Endodermal cell (in vitro differentiated cells): ENCODE measurements at regions not wholly inside any gene's neighbourhood (a gene's known extent, or its start where the extent isn't known, plus 50 kb on each side); places are given as distances from the start of the nearest gene placed in this dataset.

Experiments used
- DNase-seq: peaks from one replicate; pipeline ENCODE4 v3.0.0-alpha.2; 2017
- H3K27ac ChIP-seq: 2 replicates; pipeline ENCODE4 v1.5.1; 2013; ENCODE audit warnings: mild to moderate bottlenecking, low read depth, low read length, moderate library complexity
- H3K27me3 ChIP-seq: 2 replicates; pipeline ENCODE4 v1.6.1; 2013; ENCODE audit warnings: mild to moderate bottlenecking, low read length, moderate library complexity; ENCODE audit not compliant: insufficient read depth, control insufficient read depth, poor library complexity, severe bottlenecking
- H3K36me3 ChIP-seq: 2 replicates; pipeline ENCODE4 v1.7.0; 2013; ENCODE audit warnings: mild to moderate bottlenecking, low read length, moderate library complexity; ENCODE audit not compliant: control insufficient read depth, insufficient read depth
- H3K4me1 ChIP-seq: one replicate; pipeline ENCODE4 v1.7.0; 2013; ENCODE audit warnings: low read length; ENCODE audit not compliant: control insufficient read depth, insufficient read depth
- H3K4me3 ChIP-seq: 2 replicates; pipeline ENCODE4 v1.5.1; 2013; ENCODE audit warnings: mild to moderate bottlenecking, low read length, moderate library complexity
- H3K9ac ChIP-seq: 2 replicates; pipeline ENCODE4 v1.6.1; 2013; ENCODE audit warnings: mild to moderate bottlenecking, low read length, moderate library complexity; ENCODE audit not compliant: poor library complexity, severe bottlenecking; ENCODE audit errors: extremely low read depth
- H3K9me3 ChIP-seq: 2 replicates; pipeline ENCODE4 v1.6.1; 2013; ENCODE audit warnings: mild to moderate bottlenecking, low read length, moderate library complexity; ENCODE audit not compliant: control insufficient read depth
- H3K27ac Mint-ChIP-seq: 2 replicates; pipeline ENCODE4 v1.8.0; 2020; ENCODE audit warnings: mixed read lengths
- H3K27me3 Mint-ChIP-seq: 2 replicates; pipeline ENCODE4 v1.8.0; 2021; ENCODE audit warnings: mild to moderate bottlenecking, mixed read lengths; ENCODE audit not compliant: insufficient read depth
- H3K36me3 Mint-ChIP-seq: 2 replicates; pipeline ENCODE4 v1.8.0; 2020; ENCODE audit warnings: low read depth, mixed read lengths
- H3K4me1 Mint-ChIP-seq: 2 replicates; pipeline ENCODE4 v1.8.0; 2020; ENCODE audit warnings: mixed read lengths
- H3K4me3 Mint-ChIP-seq: 2 replicates; pipeline ENCODE4 v1.8.0; 2020; ENCODE audit warnings: mild to moderate bottlenecking, moderate library complexity, mixed read lengths
- H3K9me3 Mint-ChIP-seq: 2 replicates; pipeline ENCODE4 v1.8.0; 2020; ENCODE audit warnings: mild to moderate bottlenecking, mixed read lengths
- WGBS, 2 experiments: methylation state at CpG; one replicate each; pipeline versions ENCODE4 v1.1.5 to v1.1.7; 2013; ENCODE audit warnings: missing lambda C conversion rate in 2 of 2, mixed read lengths in 1 of 2; ENCODE audit not compliant: insufficient coverage in 1 of 2, insufficient read length in 1 of 2; 5-methylcytosine and 5-hydroxymethylcytosine counted together
- TF ChIP-seq, protein P1 (sequence below): fragments of 200-600 bp; sonication (generic); conservative IDR thresholded peaks from 2 replicates; pipeline ENCODE4 v1.5.0; 2021; ENCODE audit warnings: antibody characterized with exemption, mild to moderate bottlenecking

DNA sequence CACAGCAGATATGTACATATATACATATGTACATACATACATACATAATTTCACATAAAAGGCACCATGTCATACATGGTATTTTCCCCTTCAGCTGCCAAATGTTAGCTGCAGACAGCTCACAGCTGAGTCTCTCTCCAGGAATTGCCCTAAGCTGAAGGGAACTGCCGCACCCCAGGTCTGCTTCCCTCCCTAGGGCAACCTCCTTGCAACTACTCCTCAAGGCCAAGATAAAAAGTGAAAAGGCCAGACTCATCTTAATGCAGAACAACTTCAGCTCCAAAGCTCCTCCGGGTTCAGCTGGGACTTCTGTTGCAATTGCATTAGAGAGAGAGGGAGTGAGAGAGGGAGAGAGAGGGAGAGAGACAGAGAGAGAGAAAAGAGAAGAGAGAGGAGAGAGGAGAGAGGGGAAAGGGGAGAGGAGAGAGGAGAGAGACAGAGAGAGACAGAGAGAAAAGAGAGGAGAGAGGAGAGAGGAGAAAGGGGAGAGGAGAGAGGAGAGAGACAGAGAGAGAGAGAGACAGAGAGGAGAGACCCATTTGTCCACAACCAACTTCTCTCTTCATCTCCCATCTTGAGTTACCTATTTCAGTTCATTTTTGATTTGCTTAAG is 143.4 kb upstream of the HES1 start:
- TF ChIP-seq, protein P1, sequence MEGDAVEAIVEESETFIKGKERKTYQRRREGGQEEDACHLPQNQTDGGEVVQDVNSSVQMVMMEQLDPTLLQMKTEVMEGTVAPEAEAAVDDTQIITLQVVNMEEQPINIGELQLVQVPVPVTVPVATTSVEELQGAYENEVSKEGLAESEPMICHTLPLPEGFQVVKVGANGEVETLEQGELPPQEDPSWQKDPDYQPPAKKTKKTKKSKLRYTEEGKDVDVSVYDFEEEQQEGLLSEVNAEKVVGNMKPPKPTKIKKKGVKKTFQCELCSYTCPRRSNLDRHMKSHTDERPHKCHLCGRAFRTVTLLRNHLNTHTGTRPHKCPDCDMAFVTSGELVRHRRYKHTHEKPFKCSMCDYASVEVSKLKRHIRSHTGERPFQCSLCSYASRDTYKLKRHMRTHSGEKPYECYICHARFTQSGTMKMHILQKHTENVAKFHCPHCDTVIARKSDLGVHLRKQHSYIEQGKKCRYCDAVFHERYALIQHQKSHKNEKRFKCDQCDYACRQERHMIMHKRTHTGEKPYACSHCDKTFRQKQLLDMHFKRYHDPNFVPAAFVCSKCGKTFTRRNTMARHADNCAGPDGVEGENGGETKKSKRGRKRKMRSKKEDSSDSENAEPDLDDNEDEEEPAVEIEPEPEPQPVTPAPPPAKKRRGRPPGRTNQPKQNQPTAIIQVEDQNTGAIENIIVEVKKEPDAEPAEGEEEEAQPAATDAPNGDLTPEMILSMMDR, result no peak
- Mint-ChIP-seq H3K27ac (no peak overlapping the region), H3K36me3 (no peaks in the 10 kb centered on the region), H3K9me3 (peaks cover 7% of the 10 kb centered on the region), H3K4me3 (no peak overlapping the region), H3K27me3 (peaks cover 23% of the 10 kb centered on the region), H3K4me1 (peaks cover 43% of the 10 kb centered on the region)
- Histone ChIP-seq H3K4me3 (no peak overlapping the region), H3K9me3 (peaks cover 6% of the 10 kb centered on the region), H3K27ac (no peak overlapping the region), H3K36me3 (no peaks in the 10 kb centered on the region), H3K27me3 (peaks cover 8% of the 10 kb centered on the region), H3K9ac (no peak overlapping the region), H3K4me1 (peaks cover 3% of the 10 kb centered on the region)
- peak; percentile 26 for DNase-seq
- WGBS, 2 experiments, result 74 to 100% methylated on average over 1 to 2 of the region's 2 CpGs

DNA sequence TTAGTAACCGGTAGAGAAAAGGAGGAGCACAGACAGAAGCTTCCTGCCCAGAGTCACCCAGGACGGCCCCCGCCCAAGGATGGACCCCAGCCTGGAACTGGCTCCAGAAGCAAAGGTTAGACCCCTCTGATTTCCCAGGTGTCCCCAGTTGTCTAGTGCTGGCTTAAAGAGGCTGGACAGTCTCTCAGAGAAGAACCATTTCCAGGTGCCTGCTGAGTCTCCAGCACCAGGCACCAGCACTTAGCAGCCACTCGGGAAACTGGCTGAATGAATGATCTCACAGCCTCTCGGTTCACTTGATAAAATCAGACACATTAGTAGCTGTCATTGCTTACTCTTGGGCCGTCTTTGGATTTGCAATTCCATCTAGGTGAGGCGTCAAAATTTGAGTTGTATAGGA is 139.7 kb upstream of the HES1 start:
- Mint-ChIP-seq H3K36me3 (no peaks in the 10 kb centered on the region), H3K27ac (no peak overlapping the region), H3K4me3 (no peak overlapping the region), H3K9me3 (no peaks in the 10 kb centered on the region), H3K27me3 (peaks cover 39% of the 10 kb centered on the region), H3K4me1 (peaks cover 56% of the 10 kb centered on the region)
- TF ChIP-seq, protein P1, result no peak
- Histone ChIP-seq H3K27ac (no peak overlapping the region), H3K9me3 (no peaks in the 10 kb centered on the region), H3K9ac (no peak overlapping the region), H3K4me3 (no peak overlapping the region), H3K27me3 (peaks cover 20% of the 10 kb centered on the region), H3K4me1 (peaks cover 3% of the 10 kb centered on the region), H3K36me3 (no peaks in the 10 kb centered on the region)
- DNase-seq, result peak; percentile 75
- WGBS, 2 experiments, result 26 to 41% methylated on average over 5 to 7 of the region's 7 CpGs

DNA sequence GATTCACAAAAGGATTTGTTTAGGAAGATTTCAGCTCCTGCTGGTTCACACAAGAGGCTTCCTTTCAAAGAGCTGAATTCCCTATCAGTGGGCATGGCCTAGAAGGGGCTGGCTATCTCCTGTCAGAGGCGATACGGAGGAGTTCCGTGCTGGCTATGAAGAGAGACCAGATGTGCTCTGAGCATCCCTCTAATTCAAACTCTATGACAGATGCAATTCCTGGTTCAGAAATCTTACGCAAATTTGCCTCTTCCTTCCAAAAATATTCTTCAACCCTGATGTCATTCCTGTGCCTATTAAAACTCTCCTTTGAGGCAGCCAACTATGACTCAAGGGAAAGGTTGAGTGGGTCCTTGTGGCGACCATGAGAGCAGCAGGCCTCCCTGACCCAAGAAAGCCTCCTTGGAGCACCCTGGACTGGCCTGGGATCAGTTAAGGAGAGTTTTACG is 139.3 kb upstream of the HES1 start:
- TF ChIP-seq, protein P1, result no peak
- no peaks in the 10 kb centered on the region for H3K36me3 Mint-ChIP-seq
- Histone ChIP-seq H3K9ac (no peak overlapping the region), H3K4me1 (peaks cover 3% of the 10 kb centered on the region), H3K36me3 (no peaks in the 10 kb centered on the region), H3K4me3 (no peak overlapping the region), H3K27ac (no peak overlapping the region), H3K9me3 (no peaks in the 10 kb centered on the region), H3K27me3 (peaks cover 20% of the 10 kb centered on the region)
- no peak overlapping the region for H3K27ac Mint-ChIP-seq
- no peaks in the 10 kb centered on the region for H3K9me3 Mint-ChIP-seq
- H3K27me3 Mint-ChIP-seq, result peaks cover 39% of the 10 kb centered on the region
- DNase-seq, result peak; percentile 78
- no peak overlapping the region for H3K4me3 Mint-ChIP-seq
- WGBS, 2 experiments, result 49 to 51% methylated on average over 6 of the region's 6 CpGs
- peaks cover 54% of the 10 kb centered on the region for H3K4me1 Mint-ChIP-seq
